ENCODE measurements at regions not wholly inside any gene's neighbourhood (a gene's known extent, or its start where the extent isn't known, plus 50 kb on each side); places are given as distances from the start of the nearest gene placed in this dataset.

DNA sequence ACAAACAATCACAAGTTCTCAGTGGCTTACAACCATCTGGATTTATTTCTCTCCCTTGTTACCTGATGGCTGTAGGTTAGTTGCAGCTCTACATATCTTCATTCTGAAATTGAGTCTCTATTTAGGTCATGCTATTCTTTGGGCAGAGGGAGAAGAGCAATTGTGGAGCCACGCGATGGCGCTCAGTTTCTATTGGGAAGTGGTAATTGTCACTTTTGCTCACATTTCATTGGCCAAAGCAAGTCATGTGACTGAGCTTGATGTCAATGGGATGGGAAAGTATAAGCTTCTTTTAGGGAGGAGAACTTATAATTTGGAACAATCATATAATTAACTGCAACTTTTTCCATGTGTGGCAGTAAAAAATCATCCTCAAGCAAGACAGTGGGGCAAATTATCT is 166.5 kb downstream of the LMO4 start:
- WGBS, 2 donors (ENCODE audit: extremely low coverage in 2 of 2, insufficient read length in 2 of 2, insufficient replicate concordance in 1 of 2), result no CpG with 5 or more reads among the region's 3 CpGs
- no peak overlapping the region for H2BK5ac ChIP-seq (ENCODE audit: low read length)

GRCh38 chr1:87495870-87496269 is 167.2 kb downstream of the LMO4 start:
- no peak for DNase-seq (ENCODE audit: low spot score)
- Histone ChIP-seq H3K4ac (ENCODE audit: low read length) (no peak overlapping the region), H3K14ac (ENCODE audit: low read length) (no peak overlapping the region), H3K9me3 (replicated peaks in 1 of 2; ENCODE audit: control insufficient read depth in 2 of 2, insufficient read depth in 1 of 2, low read depth in 1 of 2, low read length in 2 of 2) (no peaks in the 10 kb centered on the region), H3K4me1 (ENCODE audit: control insufficient read depth in 2 of 2, insufficient read depth in 1 of 2, low read depth in 1 of 2, low read length in 2 of 2) (no peaks in the 10 kb centered on the region), H3K27me3 (ENCODE audit: control insufficient read depth in 3 of 3, insufficient read depth in 3 of 3, low read depth in 1 of 3, low read length in 3 of 3) (no peaks in the 10 kb centered on the region), H2AFZ (ENCODE audit: low read length) (no peak overlapping the region), H3K36me3 (replicated peaks in 1 of 2; ENCODE audit: control insufficient read depth in 2 of 2, insufficient read depth in 2 of 2, low read length in 2 of 2) (no peaks in the 10 kb centered on the region), H3K18ac (ENCODE audit: low read length) (no peak overlapping the region), H4K91ac (ENCODE audit: low read depth, low read length, poor library complexity) (no peak overlapping the region), H3K23ac (ENCODE audit: low read depth, low read length, poor library complexity) (no peak overlapping the region), H4K8ac (ENCODE audit: low read depth, low read length) (no peak overlapping the region), H2BK15ac (ENCODE audit: low read length) (no peak overlapping the region), H3K4me2 (ENCODE audit: insufficient read depth, low read length, poor library complexity, severe bottlenecking) (no peak overlapping the region), H2AK5ac (ENCODE audit: low read depth, low read length) (no peak overlapping the region), H3K79me1 (ENCODE audit: low read depth, low read length) (no peaks in the 10 kb centered on the region), H2BK12ac (ENCODE audit: low read length) (no peak overlapping the region), H3K27ac (replicated peaks; ENCODE audit: low read length) (no peak overlapping the region), H2BK5ac (ENCODE audit: low read length) (no peak overlapping the region), H3K9ac (ENCODE audit: low read depth, low read length, poor library complexity) (no peak overlapping the region), H3K4me3 (ENCODE audit: low read length in 2 of 2) (no peak overlapping the region), H2BK120ac (ENCODE audit: low read depth, low read length) (no peak overlapping the region)
- no CpG with 5 or more reads among the region's 6 CpGs for WGBS, 2 donors (ENCODE audit: extremely low coverage in 2 of 2, insufficient read length in 2 of 2, insufficient replicate concordance in 1 of 2)

More for the DNA sequence above, 166.5 kb downstream of the LMO4 start:
- H3K36me3 ChIP-seq (replicated peaks in 1 of 2; ENCODE audit: control insufficient read depth in 2 of 2, insufficient read depth in 2 of 2, low read length in 2 of 2), result no peaks in the 10 kb centered on the region
- DNase-seq (ENCODE audit: low spot score), result no peak
- no peak overlapping the region for H3K4ac ChIP-seq (ENCODE audit: low read length)
- H4K91ac ChIP-seq (ENCODE audit: low read depth, low read length, poor library complexity), result no peak overlapping the region
- no peak overlapping the region for H3K4me3 ChIP-seq (ENCODE audit: low read length in 2 of 2)
- no peaks in the 10 kb centered on the region for H3K9me3 ChIP-seq (replicated peaks in 1 of 2; ENCODE audit: control insufficient read depth in 2 of 2, insufficient read depth in 1 of 2, low read depth in 1 of 2, low read length in 2 of 2)
- H3K23ac ChIP-seq (ENCODE audit: low read depth, low read length, poor library complexity), result no peak overlapping the region
- no peaks in the 10 kb centered on the region for H3K4me1 ChIP-seq (ENCODE audit: control insufficient read depth in 2 of 2, insufficient read depth in 1 of 2, low read depth in 1 of 2, low read length in 2 of 2)
- no peak overlapping the region for H3K9ac ChIP-seq (ENCODE audit: low read depth, low read length, poor library complexity)
- no peaks in the 10 kb centered on the region for H3K27me3 ChIP-seq (ENCODE audit: control insufficient read depth in 3 of 3, insufficient read depth in 3 of 3, low read depth in 1 of 3, low read length in 3 of 3)
- no peak overlapping the region for H2BK12ac ChIP-seq (ENCODE audit: low read length)
- no peaks in the 10 kb centered on the region for H3K79me1 ChIP-seq (ENCODE audit: low read depth, low read length)
- no peak overlapping the region for H2BK15ac ChIP-seq (ENCODE audit: low read length)
- H3K27ac ChIP-seq (replicated peaks; ENCODE audit: low read length), result no peak overlapping the region
- no peak overlapping the region for H2BK120ac ChIP-seq (ENCODE audit: low read depth, low read length)
- H3K4me2 ChIP-seq (ENCODE audit: insufficient read depth, low read length, poor library complexity, severe bottlenecking), result no peak overlapping the region
- no peak overlapping the region for H2AFZ ChIP-seq (ENCODE audit: low read length)
- H4K8ac ChIP-seq (ENCODE audit: low read depth, low read length), result no peak overlapping the region
- H2AK5ac ChIP-seq (ENCODE audit: low read depth, low read length), result no peak overlapping the region
- no peak overlapping the region for H3K18ac ChIP-seq (ENCODE audit: low read length)
- H3K14ac ChIP-seq (ENCODE audit: low read length), result no peak overlapping the region

GRCh38 chr1:87497380-87498203 is 168.9 kb downstream of the LMO4 start:
- no peaks in the 10 kb centered on the region for H3K27me3 ChIP-seq (ENCODE audit: control insufficient read depth in 3 of 3, insufficient read depth in 3 of 3, low read depth in 1 of 3, low read length in 3 of 3)
- no peak for DNase-seq (ENCODE audit: low spot score)
- no peak overlapping the region for H2BK120ac ChIP-seq (ENCODE audit: low read depth, low read length)
- no peak overlapping the region for H4K8ac ChIP-seq (ENCODE audit: low read depth, low read length)
- H4K91ac ChIP-seq (ENCODE audit: low read depth, low read length, poor library complexity), result no peak overlapping the region
- H3K79me1 ChIP-seq (ENCODE audit: low read depth, low read length), result no peaks in the 10 kb centered on the region
- H3K14ac ChIP-seq (ENCODE audit: low read length), result no peak overlapping the region
- no peak overlapping the region for H2BK5ac ChIP-seq (ENCODE audit: low read length)
- H3K23ac ChIP-seq (ENCODE audit: low read depth, low read length, poor library complexity), result no peak overlapping the region
- no peaks in the 10 kb centered on the region for H3K4me1 ChIP-seq (ENCODE audit: control insufficient read depth in 2 of 2, insufficient read depth in 1 of 2, low read depth in 1 of 2, low read length in 2 of 2)
- no peaks in the 10 kb centered on the region for H3K9me3 ChIP-seq (replicated peaks in 1 of 2; ENCODE audit: control insufficient read depth in 2 of 2, insufficient read depth in 1 of 2, low read depth in 1 of 2, low read length in 2 of 2)
- no CpG with 5 or more reads among the region's 1 CpG for whole genome bisulfite sequencing, 2 donors (ENCODE audit: extremely low coverage in 2 of 2, insufficient read length in 2 of 2, insufficient replicate concordance in 1 of 2)
- no peaks in the 10 kb centered on the region for H3K36me3 ChIP-seq (replicated peaks in 1 of 2; ENCODE audit: control insufficient read depth in 2 of 2, insufficient read depth in 2 of 2, low read length in 2 of 2)
- H2BK12ac ChIP-seq (ENCODE audit: low read length), result no peak overlapping the region
- H3K4me2 ChIP-seq (ENCODE audit: insufficient read depth, low read length, poor library complexity, severe bottlenecking), result no peak overlapping the region
- H3K27ac ChIP-seq (replicated peaks; ENCODE audit: low read length), result no peak overlapping the region
- H3K18ac ChIP-seq (ENCODE audit: low read length), result no peak overlapping the region
- H3K4ac ChIP-seq (ENCODE audit: low read length), result no peak overlapping the region
- no peak overlapping the region for H3K9ac ChIP-seq (ENCODE audit: low read depth, low read length, poor library complexity)
- no peak overlapping the region for H3K4me3 ChIP-seq (ENCODE audit: low read length in 2 of 2)
- no peak overlapping the region for H2AFZ ChIP-seq (ENCODE audit: low read length)
- H2BK15ac ChIP-seq (ENCODE audit: low read length), result no peak overlapping the region
- H2AK5ac ChIP-seq (ENCODE audit: low read depth, low read length), result no peak overlapping the region

- H3K23ac ChIP-seq (ENCODE audit: low read depth, low read length, poor library complexity), result no peak overlapping the region
- no peaks in the 10 kb centered on the region for H3K79me1 ChIP-seq (ENCODE audit: low read depth, low read length)
- H3K14ac ChIP-seq (ENCODE audit: low read length), result no peak overlapping the region
- no peak overlapping the region for H4K91ac ChIP-seq (ENCODE audit: low read depth, low read length, poor library complexity)
- no CpG with 5 or more reads among the region's 2 CpGs for WGBS, 2 donors (ENCODE audit: extremely low coverage in 2 of 2, insufficient read length in 2 of 2, insufficient replicate concordance in 1 of 2)
- no peak overlapping the region for H3K9ac ChIP-seq (ENCODE audit: low read depth, low read length, poor library complexity)
- no peak overlapping the region for H2BK120ac ChIP-seq (ENCODE audit: low read depth, low read length)
- no peaks in the 10 kb centered on the region for H3K27me3 ChIP-seq (ENCODE audit: control insufficient read depth in 3 of 3, insufficient read depth in 3 of 3, low read depth in 1 of 3, low read length in 3 of 3)
- H3K9me3 ChIP-seq (replicated peaks in 1 of 2; ENCODE audit: control insufficient read depth in 2 of 2, insufficient read depth in 1 of 2, low read depth in 1 of 2, low read length in 2 of 2), result no peaks in the 10 kb centered on the region
- no peaks in the 10 kb centered on the region for H3K36me3 ChIP-seq (replicated peaks in 1 of 2; ENCODE audit: control insufficient read depth in 2 of 2, insufficient read depth in 2 of 2, low read length in 2 of 2)
- H2AK5ac ChIP-seq (ENCODE audit: low read depth, low read length), result no peak overlapping the region
- H3K4me3 ChIP-seq (ENCODE audit: low read length in 2 of 2), result no peak overlapping the region
- no peak overlapping the region for H2BK5ac ChIP-seq (ENCODE audit: low read length)
- H3K27ac ChIP-seq (replicated peaks; ENCODE audit: low read length), result no peak overlapping the region
- H3K4me1 ChIP-seq (ENCODE audit: control insufficient read depth in 2 of 2, insufficient read depth in 1 of 2, low read depth in 1 of 2, low read length in 2 of 2), result peaks cover 0 to 3% of the 10 kb centered on the region in 2 donors
- H4K8ac ChIP-seq (ENCODE audit: low read depth, low read length), result no peak overlapping the region
- H2BK12ac ChIP-seq (ENCODE audit: low read length), result no peak overlapping the region
- DNase-seq (ENCODE audit: low spot score), result no peak
- no peak overlapping the region for H3K18ac ChIP-seq (ENCODE audit: low read length)
- no peak overlapping the region for H3K4ac ChIP-seq (ENCODE audit: low read length)
- H3K4me2 ChIP-seq (ENCODE audit: insufficient read depth, low read length, poor library complexity, severe bottlenecking), result no peak overlapping the region
- no peak overlapping the region for H2AFZ ChIP-seq (ENCODE audit: low read length)
- H2BK15ac ChIP-seq (ENCODE audit: low read length), result no peak overlapping the region
These were observed 173.1 kb downstream of the LMO4 start for GRCh38 chr1:87501738-87502137.
